Upper lobe of right lung (tissue), 1 donor: ENCODE measurements at regions not wholly inside any gene's neighbourhood (a gene's known extent, or its start where the extent isn't known, plus 50 kb on each side); places are given as distances from the start of the nearest gene placed in this dataset.

ENCODE experiments used
- ATAC-seq: fragments of 200-7000 bp; cut with Tn5 transposase; one replicate; pipeline ENCODE4 v1.9.1; 2020; ENCODE audit warnings: mild to moderate bottlenecking, moderate library complexity
- DNase-seq: peaks from one replicate; pipeline ENCODE4 v3.0.0-alpha.2; 2020
- H3K27ac ChIP-seq: fragments of 200-600 bp; one replicate; pipeline ENCODE4 v1.8.0; 2022
- H3K27me3 ChIP-seq: fragments of 200-600 bp; one replicate; pipeline ENCODE4 v1.8.0; 2022; ENCODE audit warnings: mild to moderate bottlenecking
- H3K36me3 ChIP-seq: fragments of 200-600 bp; one replicate; pipeline ENCODE4 v1.8.0; 2022
- H3K4me1 ChIP-seq: fragments of 200-600 bp; one replicate; pipeline ENCODE4 v1.8.0; 2022
- H3K4me3 ChIP-seq: fragments of 200-600 bp; one replicate; pipeline ENCODE4 v1.8.0; 2022; ENCODE audit warnings: mild to moderate bottlenecking
- H3K9me3 ChIP-seq: fragments of 200-600 bp; one replicate; pipeline ENCODE4 v1.8.0; 2022
- CTCF ChIP-seq: fragments of 200-600 bp; IDR thresholded peaks from one replicate; pipeline ENCODE4 v1.8.0; 2022; ENCODE audit warnings: antibody characterized with exemption
- intact Hi-C: fragments of 100-400 bp; cut with DNase I; formaldehyde crosslinking; loops from one replicate; pipeline ENCODE4 v1.11.0; 2022
- donor health status: DM: no; HTN: yes; CAD: no; lungs with severe emphysema.

- Histone ChIP-seq H3K4me3 (no peak overlapping the region), H3K4me1 (peaks cover 26% of the 10 kb centered on the region), H3K27me3 (no peaks in the 10 kb centered on the region), H3K36me3 (no peaks in the 10 kb centered on the region), H3K27ac (no peak overlapping the region), H3K9me3 (no peaks in the 10 kb centered on the region)
- ATAC-seq (no peak), DNase-seq (no peak)
- TF ChIP-seq CTCF = no peak
- intact Hi-C loops = no loop called here
Measured at GRCh38 chr1:82487778-82488177, 687.0 kb downstream of the ADGRL2 start.

- intact Hi-C loops = no loop called here
- Histone ChIP-seq H3K27me3 (no peaks in the 10 kb centered on the region), H3K4me1 (peaks cover 24% of the 10 kb centered on the region), H3K9me3 (no peaks in the 10 kb centered on the region), H3K36me3 (no peaks in the 10 kb centered on the region), H3K4me3 (no peak overlapping the region), H3K27ac (no peak overlapping the region)
- no peak for DNase-seq
- no peak for TF ChIP-seq CTCF
- ATAC-seq = no peak
Measured at GRCh38 chr1:82486969-82487368, 686.2 kb downstream of the ADGRL2 start.

GRCh38 chr1:82486468-82486867, 685.7 kb downstream of the ADGRL2 start:
- no peak overlapping the region for H3K27ac ChIP-seq
- DNase-seq (no peak), ATAC-seq (no peak)
- intact Hi-C loops = no loop called here
- H3K36me3 ChIP-seq = no peaks in the 10 kb centered on the region
- TF ChIP-seq CTCF = no peak
- H3K4me3 ChIP-seq = no peak overlapping the region
- H3K4me1 ChIP-seq = peaks cover 20% of the 10 kb centered on the region
- H3K9me3 ChIP-seq = no peaks in the 10 kb centered on the region
- no peaks in the 10 kb centered on the region for H3K27me3 ChIP-seq

- no peak overlapping the region for H3K4me3 ChIP-seq
- H3K36me3 ChIP-seq = no peaks in the 10 kb centered on the region
- TF ChIP-seq CTCF = no peak
- peaks cover 16% of the 10 kb centered on the region for H3K4me1 ChIP-seq
- ATAC-seq (peak; percentile 49), DNase-seq (no peak)
- H3K27ac ChIP-seq = no peak overlapping the region
- intact Hi-C loops = no loop called here
- no peaks in the 10 kb centered on the region for H3K9me3 ChIP-seq
- no peaks in the 10 kb centered on the region for H3K27me3 ChIP-seq
Measured at GRCh38 chr1:82485591-82486369, 685.0 kb downstream of the ADGRL2 start.

- peaks cover 16% of the 10 kb centered on the region for H3K4me1 ChIP-seq
- intact Hi-C loops = no loop called here
- DNase-seq = no peak
- no peaks in the 10 kb centered on the region for H3K9me3 ChIP-seq
- H3K27me3 ChIP-seq = no peaks in the 10 kb centered on the region
- ATAC-seq = no peak
- H3K4me3 ChIP-seq = no peak overlapping the region
- no peak for TF ChIP-seq CTCF
- H3K27ac ChIP-seq = no peak overlapping the region
- H3K36me3 ChIP-seq = no peaks in the 10 kb centered on the region
Measured at GRCh38 chr1:82483146-82483545, 682.4 kb downstream of the ADGRL2 start.

GRCh38 chr1:82478916-82479315, 678.2 kb downstream of the ADGRL2 start:
- Histone ChIP-seq H3K36me3 (no peaks in the 10 kb centered on the region), H3K9me3 (no peaks in the 10 kb centered on the region), H3K4me3 (no peak overlapping the region), H3K27ac (no peak overlapping the region), H3K4me1 (no peaks in the 10 kb centered on the region), H3K27me3 (no peaks in the 10 kb centered on the region)
- no peak for TF ChIP-seq CTCF
- intact Hi-C loops = no loop called here
- no peak for ATAC-seq
- DNase-seq = no peak
